AG09309 (cell line): ENCODE measurements at regions not wholly inside any gene's neighbourhood (a gene's known extent, or its start where the extent isn't known, plus 50 kb on each side); places are given as distances from the start of the nearest gene placed in this dataset.

Experiments
- DNase-seq: peaks from one replicate; pipeline ENCODE4 v3.0.0-alpha.2; 2010; ENCODE audit warnings: low read depth
- H3K4me3 ChIP-seq: 2 replicates; pipeline ENCODE4 v1.5.1; 2011; ENCODE audit warnings: mild to moderate bottlenecking, low read depth, low read length, moderate library complexity; ENCODE audit not compliant: control insufficient read depth
- CTCF ChIP-seq: IDR thresholded peaks from 2 replicates; pipeline ENCODE4 v1.5.1; 2011; ENCODE audit warnings: mild to moderate bottlenecking, low read depth, low read length, inconsistent platforms; ENCODE audit not compliant: insufficient read depth, control insufficient read depth; ENCODE audit errors: missing control alignments

- no peak overlapping the region for H3K4me3 ChIP-seq
- TF ChIP-seq CTCF: no peak
- DNase-seq: no peak
Measured at GRCh38 chr12:3438401-3438800, 52.6 kb upstream of the PRMT8 start.
